GM23338 (cell line): ENCODE measurements at regions not wholly inside any gene's neighbourhood (a gene's known extent, or its start where the extent isn't known, plus 50 kb on each side); places are given as distances from the start of the nearest gene placed in this dataset.

Experiments
- CREB1 ChIP-seq: fragments of 250-450 bp; sonication (Bioruptor Pico); IDR thresholded peaks from 2 replicates; pipeline ENCODE4 v1.5.0; 2020; ENCODE audit warnings: low read depth, mild to moderate bottlenecking, moderate library complexity
- CTCF ChIP-seq, 2 experiments: fragments of 200-600 bp in 1 of 2; sonication (generic) in 1 of 2; conservative IDR thresholded peaks; 2 replicates each; pipeline versions ENCODE4 v1.5.1 to v1.6.1; 2016 to 2017; ENCODE audit warnings: antibody characterized with exemption in 2 of 2, low read depth in 2 of 2, mild to moderate bottlenecking in 2 of 2, moderate library complexity in 1 of 2
- ETS1 ChIP-seq: IDR thresholded peaks from 2 replicates; pipeline ENCODE4 v1.6.1; 2016; ENCODE audit warnings: antibody characterized with exemption
- EZH2 ChIP-seq: fragments of 200-600 bp; sonication (generic); IDR thresholded peaks from one replicate; pipeline ENCODE4 v1.8.0; 2017; ENCODE audit warnings: antibody characterized with exemption, mild to moderate bottlenecking, low read depth; ENCODE audit not compliant: unreplicated experiment
- EZH2phosphoT487 ChIP-seq: fragments of 200-600 bp; sonication (generic); IDR thresholded peaks from one replicate; pipeline ENCODE4 v1.8.1; 2018; ENCODE audit warnings: antibody characterized with exemption; ENCODE audit not compliant: unreplicated experiment
- JUNB ChIP-seq: IDR thresholded peaks from one replicate; pipeline ENCODE4 v1.6.1; 2016; ENCODE audit warnings: antibody characterized with exemption; ENCODE audit not compliant: unreplicated experiment
- NANOG ChIP-seq: IDR thresholded peaks from 2 replicates; pipeline ENCODE4 v1.6.1; 2016; ENCODE audit warnings: antibody characterized with exemption, borderline replicate concordance
- POLR2AphosphoS5 ChIP-seq: IDR thresholded peaks from 2 replicates; pipeline ENCODE4 v1.6.1; 2016; ENCODE audit warnings: antibody characterized with exemption, low read depth
- REST ChIP-seq: IDR thresholded peaks from one replicate; pipeline ENCODE4 v1.6.1; 2018; ENCODE audit warnings: antibody characterized with exemption; ENCODE audit not compliant: unreplicated experiment
- STAT1 ChIP-seq: IDR thresholded peaks from one replicate; pipeline ENCODE4 v1.6.1; 2016; ENCODE audit warnings: antibody characterized with exemption; ENCODE audit not compliant: unreplicated experiment
- ZNF114 ChIP-seq: fragments of 250-450 bp; sonication (Bioruptor Pico); IDR thresholded peaks from 2 replicates; pipeline ENCODE4 v1.5.0; 2020; ENCODE audit warnings: mild to moderate bottlenecking, moderate library complexity
- ZNF331 ChIP-seq: fragments of 250-450 bp; sonication (Bioruptor Pico); IDR thresholded peaks from 2 replicates; pipeline ENCODE4 v1.5.0; 2020; ENCODE audit warnings: low read depth, mild to moderate bottlenecking, moderate library complexity
- ZNF462 ChIP-seq: fragments of 250-450 bp; sonication (Bioruptor Pico); IDR thresholded peaks from 2 replicates; pipeline ENCODE4 v1.5.0; 2020; ENCODE audit warnings: mild to moderate bottlenecking, moderate library complexity

GRCh38 chr7:132023466-132023865 is 467.0 kb upstream of the PODXL start:
- no peak for TF ChIP-seq CTCF (conservative IDR thresholded peaks at IDR 0.05; ENCODE audit: low read depth in 2 of 2)
- TF ChIP-seq JUNB: no peak
- no peak for TF ChIP-seq CREB1 (CRISPR knock-in tag)
- no peak for TF ChIP-seq EZH2phosphoT487
- no peak for TF ChIP-seq POLR2AphosphoS5
- no peak for TF ChIP-seq EZH2
- TF ChIP-seq REST: no peak
- no peak for TF ChIP-seq ZNF114 (CRISPR knock-in tag)
- TF ChIP-seq ETS1: no peak
- no peak for TF ChIP-seq ZNF462
- no peak for TF ChIP-seq NANOG
- no peak for TF ChIP-seq STAT1
- no peak for TF ChIP-seq ZNF331 (CRISPR knock-in tag)
